ENCODE measurements at regions not wholly inside any gene's neighbourhood (a gene's known extent, or its start where the extent isn't known, plus 50 kb on each side); places are given as distances from the start of the nearest gene placed in this dataset.

GRCh38 chr2:117692001-117692763, 122.3 kb upstream of the DDX18 start:
- TF ChIP-seq CTCF (IDR thresholded peaks at IDR 0.05; ENCODE audit: insufficient read depth, low read length) = no peak
- no peak for DNase-seq (ENCODE audit: low read depth)
- no peak overlapping the region for H3K4me3 ChIP-seq (ENCODE audit: low read depth, low read length)

- H3K4me3 ChIP-seq (ENCODE audit: low read depth, low read length) = no peak overlapping the region
- no peak for TF ChIP-seq CTCF (IDR thresholded peaks at IDR 0.05; ENCODE audit: insufficient read depth, low read length)
- DNase-seq (ENCODE audit: low read depth) = no peak
Observed at GRCh38 chr2:117693154-117693553, 121.3 kb upstream of the DDX18 start.

GRCh38 chr2:117693651-117694050, 120.8 kb upstream of the DDX18 start:
- H3K4me3 ChIP-seq (ENCODE audit: low read depth, low read length) = no peak overlapping the region
- no peak for DNase-seq (ENCODE audit: low read depth)
- TF ChIP-seq CTCF (IDR thresholded peaks at IDR 0.05; ENCODE audit: insufficient read depth, low read length) = no peak

- no peak for DNase-seq (ENCODE audit: low read depth)
- TF ChIP-seq CTCF (IDR thresholded peaks at IDR 0.05; ENCODE audit: insufficient read depth, low read length) = no peak
- H3K4me3 ChIP-seq (ENCODE audit: low read depth, low read length) = no peak overlapping the region
Observed at GRCh38 chr2:117698287-117698686, 116.2 kb upstream of the DDX18 start.

- no peak overlapping the region for H3K4me3 ChIP-seq (ENCODE audit: low read depth, low read length)
- TF ChIP-seq CTCF (IDR thresholded peaks at IDR 0.05; ENCODE audit: insufficient read depth, low read length) = no peak
- DNase-seq (ENCODE audit: low read depth) = no peak
Observed at GRCh38 chr2:117698819-117699218, 115.7 kb upstream of the DDX18 start.

- no peak overlapping the region for H3K4me3 ChIP-seq (ENCODE audit: low read depth, low read length)
- no peak for DNase-seq (ENCODE audit: low read depth)
- no peak for TF ChIP-seq CTCF (IDR thresholded peaks at IDR 0.05; ENCODE audit: insufficient read depth, low read length)
Observed at GRCh38 chr2:117700471-117700870, 114.0 kb upstream of the DDX18 start.

GRCh38 chr2:117701365-117701764, 113.1 kb upstream of the DDX18 start:
- H3K4me3 ChIP-seq (ENCODE audit: low read depth, low read length) = no peak overlapping the region
- TF ChIP-seq CTCF (IDR thresholded peaks at IDR 0.05; ENCODE audit: insufficient read depth, low read length) = no peak
- DNase-seq (ENCODE audit: low read depth) = no peak
